Prostate gland (tissue), 2 donors: ENCODE measurements at regions not wholly inside any gene's neighbourhood (a gene's known extent, or its start where the extent isn't known, plus 50 kb on each side); places are given as distances from the start of the nearest gene placed in this dataset.
A peak's percentile ranks its signal among the peaks of the same experiment; 100 is the strongest.

Source experiments
- DNase-seq: peaks from one replicate; pipeline ENCODE4 v3.0.0-alpha.2; 2019; ENCODE audit warnings: low spot score
- H3K27ac ChIP-seq, 2 donors: fragments of 200-600 bp; sonication (generic); 2 replicates each; pipeline ENCODE4 v1.5.1; 2017 to 2019
- H3K27me3 ChIP-seq: fragments of 200-600 bp; sonication (generic); replicated peaks from 2 replicates; pipeline ENCODE4 v1.5.1; 2019; ENCODE audit not compliant: insufficient read depth
- H3K36me3 ChIP-seq, 2 donors: fragments of 200-600 bp; sonication (generic); 1 replicate in 1 of 2; 2 replicates in 1 of 2; pipeline versions ENCODE4 v1.5.1 to v1.8.1; 2017 to 2019
- H3K4me1 ChIP-seq: fragments of 200-600 bp; sonication (generic); replicated peaks from 2 replicates; pipeline ENCODE4 v1.5.1; 2019
- H3K4me3 ChIP-seq, 2 donors: fragments of 200-600 bp; sonication (generic); 2 replicates each; pipeline ENCODE4 v1.5.1; 2017 to 2019
- H3K9me3 ChIP-seq: fragments of 200-600 bp; sonication (generic); 2 replicates; pipeline ENCODE4 v1.5.1; 2017
- POLR2A ChIP-seq: fragments of 450-650 bp; IDR thresholded peaks from one replicate; pipeline ENCODE4 v1.6.1; 2016; ENCODE audit warnings: antibody characterized with exemption, mild to moderate bottlenecking
- POLR2AphosphoS5 ChIP-seq: sonication (generic); formaldehyde crosslinking; IDR thresholded peaks from one replicate; pipeline ENCODE4 v1.6.1; 2017; ENCODE audit warnings: antibody characterized with exemption
- WGBS: methylation state at CpG from one replicate; pipeline ENCODE4 v1.1.5; 2018; 5-methylcytosine and 5-hydroxymethylcytosine counted together
- intact Hi-C: fragments of 100-400 bp; cut with DNase I; formaldehyde crosslinking; loops from one replicate; pipeline ENCODE4 v1.14.2; 2022
- TF ChIP-seq, protein P1 (sequence below), 4 experiments: fragments of 200-600 bp in 2 of 4; fragments of 450-650 bp in 2 of 4; sonication (generic) in 2 of 4; IDR thresholded peaks; 1 replicate in 3 of 4; 2 replicates in 1 of 4; pipeline ENCODE4 v1.5.1; 2016 to 2019; ENCODE audit warnings: antibody characterized with exemption in 4 of 4, mild to moderate bottlenecking in 2 of 4, moderate library complexity in 2 of 4

DNA sequence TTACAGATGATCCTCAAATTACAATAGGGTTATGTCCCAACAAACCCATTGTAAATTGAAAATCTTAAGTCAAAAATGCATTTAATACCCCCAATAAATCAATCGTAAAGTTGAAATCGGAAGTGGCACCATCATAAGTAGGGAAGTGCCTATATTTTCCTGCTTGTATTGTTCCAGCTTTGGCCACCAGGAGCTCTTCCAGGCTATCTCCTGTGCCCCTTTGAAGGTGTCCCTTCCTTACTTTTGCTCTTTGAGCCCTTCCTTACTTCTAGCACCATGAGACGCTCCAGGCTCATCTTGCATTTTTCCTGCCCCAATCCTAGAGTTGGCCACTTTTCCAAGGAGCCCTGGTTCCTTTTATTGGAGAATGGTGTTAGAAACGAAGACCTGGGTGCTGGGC lies 163.0 kb upstream of the TSC22D1 start:
- no peak for DNase-seq
- Histone ChIP-seq H3K27ac (no peak overlapping the region), H3K4me1 (peaks cover 6% of the 10 kb centered on the region), H3K36me3 (no peaks in the 10 kb centered on the region), H3K27me3 (no peaks in the 10 kb centered on the region), H3K9me3 (no peaks in the 10 kb centered on the region), H3K4me3 (no peak overlapping the region)
- no peak for TF ChIP-seq POLR2A
- no peak for TF ChIP-seq POLR2AphosphoS5
- TF ChIP-seq, protein P1, sequence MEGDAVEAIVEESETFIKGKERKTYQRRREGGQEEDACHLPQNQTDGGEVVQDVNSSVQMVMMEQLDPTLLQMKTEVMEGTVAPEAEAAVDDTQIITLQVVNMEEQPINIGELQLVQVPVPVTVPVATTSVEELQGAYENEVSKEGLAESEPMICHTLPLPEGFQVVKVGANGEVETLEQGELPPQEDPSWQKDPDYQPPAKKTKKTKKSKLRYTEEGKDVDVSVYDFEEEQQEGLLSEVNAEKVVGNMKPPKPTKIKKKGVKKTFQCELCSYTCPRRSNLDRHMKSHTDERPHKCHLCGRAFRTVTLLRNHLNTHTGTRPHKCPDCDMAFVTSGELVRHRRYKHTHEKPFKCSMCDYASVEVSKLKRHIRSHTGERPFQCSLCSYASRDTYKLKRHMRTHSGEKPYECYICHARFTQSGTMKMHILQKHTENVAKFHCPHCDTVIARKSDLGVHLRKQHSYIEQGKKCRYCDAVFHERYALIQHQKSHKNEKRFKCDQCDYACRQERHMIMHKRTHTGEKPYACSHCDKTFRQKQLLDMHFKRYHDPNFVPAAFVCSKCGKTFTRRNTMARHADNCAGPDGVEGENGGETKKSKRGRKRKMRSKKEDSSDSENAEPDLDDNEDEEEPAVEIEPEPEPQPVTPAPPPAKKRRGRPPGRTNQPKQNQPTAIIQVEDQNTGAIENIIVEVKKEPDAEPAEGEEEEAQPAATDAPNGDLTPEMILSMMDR (IDR thresholded peaks at IDR 0.05) = no peak
- 68% methylated on average over 4 of the region's 4 CpGs for WGBS
- intact Hi-C loops = no loop called here

DNA sequence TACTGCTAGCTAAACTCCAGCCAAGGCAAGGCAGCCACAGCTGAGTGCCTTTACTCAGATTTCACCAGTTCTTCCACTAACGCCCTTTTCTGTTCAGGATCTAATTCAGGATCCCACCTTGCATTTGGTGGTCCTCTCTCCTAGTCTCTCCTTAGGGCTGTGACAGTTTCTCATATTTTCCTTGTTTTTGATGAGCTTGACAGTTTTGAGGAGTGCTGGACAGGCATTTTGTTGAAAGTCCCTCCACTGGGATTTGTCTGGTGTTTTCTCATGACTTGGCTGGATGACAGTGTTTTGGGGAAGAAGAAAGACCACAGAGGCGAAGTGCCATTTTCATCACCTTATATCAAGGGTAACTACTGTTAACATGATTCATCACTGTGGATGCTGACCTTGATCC lies 162.3 kb upstream of the TSC22D1 start:
- H3K9me3 ChIP-seq = no peaks in the 10 kb centered on the region
- H3K36me3 ChIP-seq = no peaks in the 10 kb centered on the region
- no peak overlapping the region for H3K4me3 ChIP-seq
- intact Hi-C loops = loop anchor here (1.0 kb wide), 1 partner anchor 9 kb away; no protein-coding TSS in a partner anchor
- no peak for DNase-seq
- 74% methylated on average over 2 of the region's 2 CpGs for WGBS
- TF ChIP-seq, protein P1 (IDR thresholded peaks at IDR 0.05) = no peak
- TF ChIP-seq POLR2A = no peak
- no peak for TF ChIP-seq POLR2AphosphoS5
- H3K4me1 ChIP-seq = peaks cover 6% of the 10 kb centered on the region
- H3K27ac ChIP-seq = no peak overlapping the region
- no peaks in the 10 kb centered on the region for H3K27me3 ChIP-seq

DNA sequence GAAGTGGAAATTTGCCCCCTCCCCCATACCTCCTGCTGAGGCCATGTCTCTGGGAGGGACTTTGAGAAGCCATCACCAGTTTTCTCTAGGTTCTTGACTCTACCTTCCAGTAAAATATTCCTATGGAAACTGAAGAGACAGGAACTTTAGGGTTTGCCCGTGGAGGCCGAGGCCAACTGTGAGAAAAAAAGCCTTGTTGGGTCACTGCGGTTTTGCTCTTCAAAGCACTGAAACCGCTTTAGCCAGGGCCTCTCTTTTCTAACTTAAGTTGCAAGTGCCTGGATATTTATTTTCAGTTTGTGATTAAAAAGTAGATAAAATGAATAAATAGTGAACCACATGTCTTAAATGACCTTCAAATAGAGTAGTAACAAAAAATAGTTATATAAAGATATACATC lies 159.7 kb upstream of the TSC22D1 start:
- peaks cover 6% of the 10 kb centered on the region for H3K4me1 ChIP-seq
- no peak for DNase-seq
- no peaks in the 10 kb centered on the region for H3K36me3 ChIP-seq
- 35% methylated on average over 4 of the region's 4 CpGs for WGBS
- H3K27ac ChIP-seq = no peak overlapping the region
- no peak for TF ChIP-seq POLR2A
- TF ChIP-seq POLR2AphosphoS5 = no peak
- TF ChIP-seq, protein P1 (IDR thresholded peaks at IDR 0.05) = no peak
- no peaks in the 10 kb centered on the region for H3K9me3 ChIP-seq
- H3K4me3 ChIP-seq = no peak overlapping the region
- intact Hi-C loops = no loop called here
- no peaks in the 10 kb centered on the region for H3K27me3 ChIP-seq

DNA sequence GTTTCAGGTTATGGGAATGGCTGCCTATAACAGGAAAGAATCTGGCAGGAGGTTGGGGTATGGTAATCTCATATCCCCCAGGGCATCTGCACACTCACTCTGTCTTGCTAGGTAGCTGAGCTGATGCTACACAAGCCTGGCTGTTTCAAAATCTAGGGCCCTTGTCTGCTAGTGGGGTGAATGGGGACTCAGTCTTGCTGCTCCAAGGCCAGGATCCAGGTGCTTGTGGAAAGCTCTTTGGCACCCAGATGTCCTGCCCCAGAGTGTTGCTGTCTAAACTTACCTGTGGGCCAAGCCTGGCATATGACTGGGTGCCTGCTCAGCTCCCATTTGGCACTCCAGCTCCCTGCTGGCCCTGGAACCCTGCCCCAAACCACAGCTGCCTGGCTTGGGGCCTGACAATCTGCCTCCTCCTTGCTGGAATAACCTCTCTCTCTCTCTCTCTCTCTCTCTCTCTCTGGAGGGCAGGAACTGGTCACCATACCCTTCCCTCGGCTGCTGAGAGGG lies 158.1 kb upstream of the TSC22D1 start:
- Histone ChIP-seq H3K27me3 (no peaks in the 10 kb centered on the region), H3K36me3 (no peaks in the 10 kb centered on the region), H3K9me3 (no peaks in the 10 kb centered on the region), H3K27ac (no peak overlapping the region), H3K4me3 (no peak overlapping the region), H3K4me1 (peaks cover 6% of the 10 kb centered on the region)
- WGBS = 27% methylated on average over 1 of the region's 1 CpG
- DNase-seq = peak; percentile 85
- TF ChIP-seq POLR2AphosphoS5 (peak; percentile 68), POLR2A (no peak)
- TF ChIP-seq, protein P1 (IDR thresholded peaks at IDR 0.05) = no peak
- intact Hi-C loops = no loop called here

DNA sequence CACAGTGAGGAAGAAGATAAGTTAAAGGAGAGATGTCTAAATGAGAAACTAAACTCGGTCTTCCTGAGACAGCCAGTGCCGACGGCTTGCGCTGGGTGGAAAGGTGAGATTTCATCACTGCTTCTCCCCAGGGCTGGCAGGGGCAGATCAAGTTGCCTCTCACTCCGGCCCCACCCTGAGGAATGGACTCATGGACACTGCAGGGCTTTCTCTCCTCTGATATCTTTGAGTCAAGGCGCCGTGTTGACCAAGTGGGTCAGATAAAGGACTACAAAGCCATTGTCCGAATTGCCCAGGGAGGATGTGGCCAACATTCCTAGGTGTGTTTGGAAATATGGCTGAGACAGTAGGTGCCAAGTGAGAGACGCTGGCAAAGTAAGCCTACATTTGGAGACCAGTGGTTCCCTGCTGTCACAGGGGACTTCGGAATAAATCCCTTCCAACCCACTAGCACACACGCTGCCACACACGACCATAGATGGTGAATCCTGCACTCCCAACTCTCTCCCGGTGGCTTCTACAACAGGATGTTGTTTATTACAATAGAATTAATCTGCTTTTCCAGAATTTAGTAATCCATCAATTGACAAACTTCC lies 156.5 kb upstream of the TSC22D1 start:
- no peak for DNase-seq
- H3K27me3 ChIP-seq = no peaks in the 10 kb centered on the region
- intact Hi-C loops = no loop called here
- no peak overlapping the region for H3K4me3 ChIP-seq
- 85% methylated on average over 13 of the region's 13 CpGs for WGBS
- no peaks in the 10 kb centered on the region for H3K36me3 ChIP-seq
- peaks cover 6% of the 10 kb centered on the region for H3K4me1 ChIP-seq
- TF ChIP-seq, protein P1 (IDR thresholded peaks at IDR 0.05) = no peak
- TF ChIP-seq POLR2AphosphoS5 (no peak), POLR2A (no peak)
- H3K9me3 ChIP-seq = no peaks in the 10 kb centered on the region
- no peak overlapping the region for H3K27ac ChIP-seq
